NCI-H1436 treated with DMSO at 0.1 percent for 48 hours (cell line): ENCODE measurements at regions not wholly inside any gene's neighbourhood (a gene's known extent, or its start where the extent isn't known, plus 50 kb on each side); places are given as distances from the start of the nearest gene placed in this dataset.

Experiments
- DNase-seq: peaks from one replicate; lab custom pipeline; 2025; lab: John Stamatoyannopoulos, UW

DNA sequence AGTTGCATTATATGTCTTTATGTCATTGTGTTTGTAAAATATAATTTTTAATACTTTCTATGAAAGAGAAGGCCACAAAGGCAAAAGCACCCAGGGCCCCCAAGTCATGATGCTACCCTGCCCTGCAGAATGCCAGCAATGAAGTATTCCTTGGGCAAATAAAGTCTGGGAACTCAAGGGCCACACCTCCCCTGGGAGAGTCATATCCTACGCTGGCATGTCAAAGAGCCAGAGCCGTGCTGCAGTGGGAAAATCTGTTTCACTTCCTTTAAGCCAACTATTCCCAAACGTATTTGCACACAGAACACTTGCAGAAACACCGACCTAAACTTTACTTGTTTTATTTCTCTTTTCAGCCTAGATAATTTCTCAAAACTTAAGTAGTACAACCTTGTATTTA lies 98.4 kb upstream of the KAZN start:
- no peak for DNase-seq

DNA sequence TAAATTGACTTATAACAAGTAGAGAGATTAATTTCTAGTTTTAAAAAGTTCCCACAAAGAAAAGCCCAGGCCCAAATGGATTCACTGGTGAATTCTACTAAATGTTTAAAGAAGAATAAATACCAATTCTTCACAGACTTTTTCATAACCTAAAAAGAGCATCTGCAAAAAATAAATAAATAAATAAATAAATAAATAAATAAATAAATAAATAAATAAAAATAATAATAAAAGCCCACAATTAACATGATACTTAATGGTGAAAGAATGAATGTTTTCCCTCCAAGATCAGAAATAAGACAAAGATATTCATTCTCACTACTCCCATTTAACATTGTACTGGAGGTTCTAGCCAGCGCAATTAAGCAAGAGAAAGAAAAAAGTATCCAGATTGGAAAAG lies 97.6 kb upstream of the KAZN start:
- DNase-seq = no peak

DNA sequence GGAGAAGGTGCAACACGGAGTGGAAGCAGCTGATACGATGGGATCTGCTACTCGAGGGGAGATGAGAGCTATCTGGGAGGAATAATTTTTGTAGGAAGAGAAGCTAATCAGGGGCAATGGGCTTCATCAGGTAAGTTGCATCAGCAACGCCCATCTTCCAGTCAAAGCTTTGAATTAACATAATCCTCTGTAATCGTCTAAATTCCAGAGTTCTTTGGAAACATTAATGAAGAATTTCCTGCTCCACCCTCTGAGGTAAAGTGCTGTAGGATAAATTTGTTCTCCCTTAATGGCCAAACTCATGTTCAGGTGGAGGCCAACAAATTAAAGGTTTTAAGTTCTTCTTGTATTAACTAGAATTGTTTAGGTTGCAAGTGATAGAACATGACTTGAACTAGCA lies 94.0 kb upstream of the KAZN start:
- DNase-seq = no peak

DNA sequence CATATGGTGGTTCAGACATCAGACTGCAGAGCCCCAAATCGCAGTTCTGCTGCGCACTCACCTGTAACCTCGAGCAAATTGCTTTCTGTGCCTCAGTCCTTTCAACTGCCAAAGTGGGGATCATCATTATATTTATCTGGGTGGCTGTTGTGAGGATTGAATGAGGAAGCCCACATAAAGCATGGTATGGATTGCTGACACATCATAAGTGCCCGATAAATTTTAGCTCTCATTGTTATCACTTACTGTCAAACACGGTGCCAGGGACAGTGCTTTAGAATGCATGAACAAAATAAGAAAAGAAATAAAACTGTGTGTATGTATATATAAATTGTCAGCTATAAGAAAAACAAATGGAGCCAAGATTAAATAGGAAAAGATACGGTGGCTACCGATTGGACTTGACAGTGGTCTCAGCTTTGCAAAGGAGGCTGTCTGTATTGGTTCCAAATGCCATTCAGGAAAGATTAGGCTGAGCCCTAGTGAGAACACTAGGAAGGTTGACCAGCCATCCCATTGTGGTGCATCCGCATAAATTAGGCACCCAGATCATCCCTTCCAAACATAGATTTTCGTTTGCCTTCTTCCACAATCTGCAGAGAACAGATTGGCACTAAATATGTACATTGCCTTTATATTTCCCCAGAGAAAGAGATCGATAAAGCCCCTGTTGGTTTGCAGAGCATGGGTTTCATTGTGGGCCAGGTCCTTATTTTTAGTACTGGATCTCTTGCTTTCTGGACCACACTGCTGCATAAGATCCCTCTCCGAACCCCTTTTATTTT lies 91.8 kb upstream of the KAZN start:
- DNase-seq = no peak

DNA sequence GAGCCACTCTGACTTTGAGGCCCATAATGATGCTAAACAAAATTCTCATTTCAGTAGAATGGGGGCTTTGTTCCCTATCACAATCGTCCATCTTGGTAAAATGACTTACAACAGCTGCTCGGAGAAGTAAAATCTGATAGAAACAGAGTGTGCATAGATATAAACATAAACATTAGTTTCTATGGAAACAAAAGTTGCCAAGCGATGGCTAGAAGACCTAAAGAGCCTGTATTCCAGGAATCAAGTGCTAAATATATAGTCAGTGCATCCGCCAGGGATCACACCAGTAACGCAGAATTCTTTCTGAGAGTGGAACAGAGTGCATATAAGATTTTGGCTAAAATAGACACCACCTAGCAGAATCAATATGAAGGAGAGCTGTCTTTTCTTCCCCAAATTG lies 91.2 kb upstream of the KAZN start:
- DNase-seq = no peak

DNA sequence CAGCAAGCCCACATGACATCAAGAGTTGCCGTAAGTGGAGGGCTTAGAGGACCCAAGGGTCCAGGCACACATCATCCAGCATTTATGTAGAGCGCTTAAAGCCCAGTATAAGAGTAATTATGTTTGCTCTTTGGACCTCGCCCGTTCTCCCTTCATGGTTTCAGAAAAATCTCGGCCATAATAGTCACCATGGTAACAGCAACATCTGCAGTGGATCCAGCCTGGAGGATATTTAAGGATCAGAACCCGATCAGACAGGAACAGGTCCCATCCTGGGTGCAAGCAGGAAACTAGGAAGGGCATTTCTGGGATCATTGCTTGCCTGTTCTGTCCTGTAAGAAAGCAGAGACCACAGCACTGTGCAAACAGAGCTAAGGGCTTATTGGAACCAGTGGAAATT lies 89.9 kb upstream of the KAZN start:
- DNase-seq = no peak

DNA sequence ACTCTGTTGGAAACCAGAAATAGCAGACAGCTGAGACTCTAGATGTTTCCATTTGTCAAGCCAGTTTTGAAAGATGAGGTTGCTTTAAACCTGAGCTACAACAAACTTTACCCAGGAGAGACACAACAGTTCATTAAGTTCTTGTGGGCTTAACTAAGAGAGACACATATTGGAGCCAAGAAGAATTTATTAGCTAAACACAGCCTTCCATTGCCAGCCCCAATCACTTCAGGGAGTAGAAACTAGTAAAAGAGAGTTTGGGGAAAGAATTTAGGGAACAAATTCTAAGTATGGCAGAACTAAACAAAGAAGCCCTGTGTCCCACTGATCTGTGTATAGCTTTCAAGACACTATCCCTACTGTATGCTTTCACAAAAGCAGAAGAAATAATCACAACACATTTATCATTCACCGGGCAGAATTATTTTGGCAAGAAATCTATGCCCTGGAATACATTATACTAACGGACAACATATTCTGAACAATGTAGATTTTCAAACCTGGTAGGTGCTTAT lies 87.3 kb upstream of the KAZN start:
- DNase-seq = no peak

DNA sequence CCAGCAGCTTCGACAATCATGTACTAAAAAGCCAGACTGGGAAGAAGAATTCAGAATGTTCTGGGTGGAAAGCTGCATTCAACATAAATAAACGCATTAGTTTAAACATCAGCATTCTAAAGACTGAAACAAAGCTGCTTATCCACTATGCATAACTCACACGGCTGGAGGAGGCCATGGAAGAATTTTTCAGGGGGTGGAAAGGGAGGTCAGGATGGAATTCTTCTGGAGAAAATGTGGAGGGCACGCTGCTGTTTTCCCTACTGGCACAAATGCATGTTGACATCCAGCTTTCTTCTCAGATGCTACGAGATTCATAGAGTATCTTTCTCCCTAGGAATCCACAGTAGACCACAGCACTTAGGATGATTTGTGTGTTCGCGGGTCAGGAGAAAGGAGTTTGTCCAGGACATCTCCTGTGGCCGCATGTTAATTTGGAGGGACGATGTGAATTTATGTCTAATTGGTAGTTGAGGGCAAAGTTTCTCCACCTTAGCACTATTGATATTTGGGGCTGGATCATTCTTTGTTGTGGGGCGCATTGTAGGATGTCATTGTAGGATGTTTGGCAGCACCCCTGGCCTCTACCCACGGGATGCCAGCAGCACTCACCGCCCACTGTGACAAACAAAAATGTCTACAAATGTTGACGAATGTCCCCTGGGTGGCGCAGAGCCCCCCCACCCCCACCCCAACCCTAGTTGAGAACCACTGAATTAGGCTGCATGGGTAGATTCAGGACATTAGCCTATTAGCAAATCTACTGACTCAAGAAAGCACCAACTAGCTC lies 86.5 kb upstream of the KAZN start:
- no peak for DNase-seq

DNA sequence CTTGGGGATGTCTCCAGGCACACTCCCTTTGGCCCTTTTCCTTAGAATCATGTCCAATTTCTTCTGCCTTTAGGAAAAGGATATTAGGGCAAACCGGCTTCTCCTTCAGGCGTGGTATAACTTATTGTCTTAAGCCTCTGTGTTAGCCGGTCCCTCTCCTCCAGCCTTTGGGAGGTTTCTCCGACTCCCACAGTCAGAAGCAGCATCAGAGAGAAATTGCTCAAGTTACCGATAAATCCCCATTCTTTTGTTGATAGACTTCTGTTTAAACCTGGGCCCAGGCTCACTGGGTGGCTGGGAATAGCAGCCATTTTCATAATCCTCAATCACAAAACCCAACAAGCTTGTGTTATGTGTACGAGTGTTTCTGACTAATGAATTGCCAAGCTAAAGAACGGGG lies 85.4 kb upstream of the KAZN start:
- DNase-seq = no peak

DNA sequence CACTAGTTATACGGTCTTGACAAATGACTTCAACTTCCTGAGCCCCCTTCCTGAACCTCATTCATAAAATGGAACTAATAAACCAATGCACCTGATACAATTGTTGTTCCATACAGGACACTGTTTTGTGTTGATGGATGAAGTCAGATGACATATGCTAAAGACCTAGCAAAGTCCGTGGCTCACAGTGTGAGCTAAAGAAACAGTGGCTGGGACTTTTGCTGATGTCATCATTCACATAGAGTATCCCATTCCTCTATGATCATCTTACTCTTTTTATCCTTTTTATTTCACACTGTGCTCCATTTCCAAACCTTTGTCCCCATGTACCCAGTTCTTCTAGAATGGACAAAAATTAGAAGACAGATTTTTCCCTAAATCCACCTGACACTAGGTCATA lies 83.7 kb upstream of the KAZN start:
- DNase-seq = no peak

DNA sequence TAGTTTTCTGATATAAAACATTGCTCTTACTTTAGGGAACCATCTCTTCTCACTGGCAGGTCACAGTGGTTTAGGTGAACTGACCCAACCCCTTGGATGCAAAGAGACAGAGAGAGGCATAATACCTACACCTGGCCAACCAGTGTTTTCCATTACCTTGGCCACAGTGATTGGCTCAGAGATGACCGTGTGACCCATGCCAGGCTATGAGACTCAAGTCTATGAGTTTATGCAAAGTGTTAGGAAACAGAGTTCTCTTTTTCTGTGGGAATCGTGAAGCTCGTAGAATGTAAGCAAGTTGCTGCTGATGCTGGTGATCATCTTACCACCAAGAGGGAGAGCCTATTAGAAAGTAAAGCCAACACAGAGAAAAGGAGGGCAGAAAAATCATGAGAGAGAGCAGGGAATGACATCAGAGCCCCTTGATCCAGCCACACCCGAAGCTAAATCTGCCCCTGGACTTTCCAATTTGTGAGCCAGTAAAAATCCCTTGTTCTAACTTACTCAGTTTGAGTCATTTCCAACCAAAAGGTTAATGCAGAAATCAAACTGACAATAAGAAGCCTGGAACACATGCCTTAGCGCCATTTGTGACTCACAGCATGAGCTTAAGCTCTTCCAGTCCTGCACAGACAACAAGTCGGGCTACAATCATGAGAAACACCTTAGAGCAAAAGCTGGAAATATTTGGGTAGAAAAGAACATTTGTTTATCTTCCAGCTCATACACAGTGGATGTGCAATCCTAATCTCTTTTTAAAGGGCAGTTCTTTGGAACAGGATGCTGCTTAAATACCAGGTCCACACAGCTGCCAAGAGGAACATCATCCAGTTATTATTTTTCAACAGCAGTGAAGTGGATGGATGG lies 81.3 kb upstream of the KAZN start:
- no peak for DNase-seq

DNA sequence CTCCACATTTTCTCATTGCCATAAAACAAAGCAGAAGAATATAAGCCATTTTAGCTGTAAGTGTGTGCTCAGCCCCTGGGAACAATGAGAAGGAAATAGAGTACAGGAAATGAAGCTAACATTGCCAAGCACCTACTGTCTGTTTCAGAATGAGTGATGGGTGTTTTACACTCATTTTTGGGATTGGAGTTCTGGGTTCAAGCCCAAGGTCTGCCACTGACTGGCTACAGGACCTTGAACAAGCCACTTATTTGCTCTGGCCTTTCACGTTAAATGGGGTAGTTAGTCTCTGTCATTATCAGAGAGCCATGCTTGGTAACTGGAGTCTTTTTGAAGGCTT lies 80.7 kb upstream of the KAZN start:
- no peak for DNase-seq

DNA sequence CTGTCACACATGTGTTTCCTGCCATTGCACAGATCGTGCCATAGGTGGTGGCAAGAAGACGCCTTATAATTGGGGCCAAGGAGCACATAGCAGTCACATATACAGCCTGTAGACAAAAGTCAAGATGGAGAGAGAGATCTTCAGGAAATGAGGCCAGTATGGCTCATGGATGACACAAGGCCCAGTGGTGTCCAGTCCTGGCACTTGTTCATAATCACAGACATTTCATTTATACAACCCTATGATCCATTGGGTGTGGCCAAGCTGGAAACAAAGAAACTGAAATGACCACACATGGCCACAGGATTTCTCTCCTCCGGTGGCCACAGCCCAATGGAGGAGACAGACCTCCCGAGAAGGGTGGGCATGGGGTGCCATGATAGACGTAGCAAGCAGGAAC lies 78.5 kb upstream of the KAZN start:
- no peak for DNase-seq

DNA sequence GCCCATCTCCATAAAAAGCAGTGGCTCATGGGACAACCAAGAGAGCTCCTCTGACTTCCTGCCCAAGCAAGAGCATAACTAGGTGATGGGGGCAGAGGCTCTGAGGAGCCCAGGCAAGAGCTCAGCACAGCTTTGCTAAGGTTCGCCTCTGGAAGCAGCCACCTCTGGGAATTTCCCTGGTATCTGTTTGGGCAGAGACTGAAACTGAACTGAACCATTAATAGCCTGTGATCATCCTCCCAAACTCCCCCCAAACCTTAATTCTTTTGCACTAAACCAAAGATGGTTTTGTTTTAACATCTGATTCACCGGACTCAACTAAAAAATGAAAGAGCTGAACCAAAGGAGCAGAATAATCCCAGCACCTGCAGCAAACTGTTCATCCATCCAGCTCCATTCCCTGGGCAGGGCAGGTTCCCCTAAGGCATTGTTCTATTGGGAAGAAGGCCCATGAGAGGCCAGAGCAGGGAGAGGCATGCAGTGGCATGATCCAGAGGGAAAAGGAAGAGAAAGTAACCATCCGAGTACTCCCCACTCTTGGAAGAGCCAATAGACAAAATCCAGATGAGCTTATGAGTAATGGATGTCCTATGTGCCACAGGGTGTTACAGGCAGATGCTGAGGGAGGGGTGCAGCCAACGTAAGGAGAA lies 77.8 kb upstream of the KAZN start:
- DNase-seq = no peak

DNA sequence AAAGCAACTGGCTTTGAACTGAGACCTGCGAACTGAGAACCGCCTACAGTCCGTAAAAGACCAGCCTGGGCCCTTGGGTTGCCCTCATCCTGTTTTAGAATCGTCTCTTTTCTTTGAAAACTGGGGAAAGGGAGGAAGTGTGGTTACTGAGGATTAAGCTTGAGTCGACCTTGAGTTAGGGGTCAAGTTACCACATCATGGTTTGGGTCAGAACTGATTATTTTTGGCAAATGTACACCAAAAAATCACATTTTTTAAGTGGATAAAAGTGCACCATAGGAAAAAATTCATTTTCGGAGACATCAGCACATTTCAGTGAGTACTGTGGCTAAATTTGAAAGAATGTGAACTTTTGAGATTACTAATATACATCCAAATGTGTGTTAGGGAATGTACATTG lies 76.9 kb upstream of the KAZN start:
- no peak for DNase-seq

DNA sequence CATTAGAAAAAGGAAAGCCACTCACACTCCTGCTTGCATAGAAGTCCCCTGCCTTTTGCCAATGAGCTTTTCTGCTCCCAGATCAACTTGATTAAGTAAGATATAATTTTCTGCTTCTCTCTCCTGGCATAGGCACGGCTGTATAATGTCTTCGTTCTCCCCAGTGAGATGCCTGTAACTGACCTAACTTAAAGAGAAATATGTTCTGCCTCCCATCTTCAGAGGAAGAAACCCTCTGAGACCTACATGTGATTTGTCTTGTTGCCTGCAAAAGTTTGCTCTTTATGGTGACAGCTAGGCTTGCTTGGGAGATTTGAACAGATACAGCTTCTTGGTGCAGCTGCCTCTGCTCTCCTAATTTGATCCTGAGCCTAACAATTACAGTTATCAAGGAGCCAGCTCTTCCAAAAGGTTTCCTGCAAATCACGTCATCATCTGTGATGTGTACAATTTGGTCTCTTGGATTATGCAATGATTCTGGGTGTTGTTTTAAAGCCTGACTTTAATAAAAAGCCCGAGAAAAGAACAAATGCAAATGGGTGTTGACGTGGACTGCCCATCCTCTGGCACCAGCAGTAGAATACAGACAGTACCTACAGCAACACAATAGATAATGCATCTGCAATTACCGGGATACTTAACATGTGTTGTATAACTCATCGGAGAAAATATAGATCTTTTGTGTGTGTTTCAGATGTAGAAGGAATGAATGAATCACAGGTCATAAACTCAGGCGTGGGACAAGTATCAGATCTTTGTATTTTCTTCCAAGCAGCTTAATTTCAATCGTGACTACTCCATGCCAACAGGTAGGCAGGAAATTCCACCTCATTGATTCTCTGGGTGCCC lies 76.2 kb upstream of the KAZN start:
- DNase-seq = no peak

DNA sequence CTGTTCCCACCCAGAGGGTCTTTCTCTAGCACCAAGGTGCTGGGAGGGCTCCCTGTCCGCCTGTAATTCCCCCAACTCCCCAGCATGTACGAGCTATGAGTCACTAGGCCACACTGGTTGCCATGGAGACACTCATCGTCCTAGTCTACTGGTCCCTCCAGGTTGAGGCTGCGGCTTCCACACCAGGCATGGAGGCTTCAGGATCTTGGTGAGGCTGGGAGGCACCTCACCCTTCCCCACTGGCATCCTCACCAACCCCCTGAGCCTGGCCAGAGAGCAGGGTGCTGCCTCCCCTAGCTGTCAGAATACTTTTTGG lies 75.6 kb upstream of the KAZN start:
- DNase-seq = no peak

DNA sequence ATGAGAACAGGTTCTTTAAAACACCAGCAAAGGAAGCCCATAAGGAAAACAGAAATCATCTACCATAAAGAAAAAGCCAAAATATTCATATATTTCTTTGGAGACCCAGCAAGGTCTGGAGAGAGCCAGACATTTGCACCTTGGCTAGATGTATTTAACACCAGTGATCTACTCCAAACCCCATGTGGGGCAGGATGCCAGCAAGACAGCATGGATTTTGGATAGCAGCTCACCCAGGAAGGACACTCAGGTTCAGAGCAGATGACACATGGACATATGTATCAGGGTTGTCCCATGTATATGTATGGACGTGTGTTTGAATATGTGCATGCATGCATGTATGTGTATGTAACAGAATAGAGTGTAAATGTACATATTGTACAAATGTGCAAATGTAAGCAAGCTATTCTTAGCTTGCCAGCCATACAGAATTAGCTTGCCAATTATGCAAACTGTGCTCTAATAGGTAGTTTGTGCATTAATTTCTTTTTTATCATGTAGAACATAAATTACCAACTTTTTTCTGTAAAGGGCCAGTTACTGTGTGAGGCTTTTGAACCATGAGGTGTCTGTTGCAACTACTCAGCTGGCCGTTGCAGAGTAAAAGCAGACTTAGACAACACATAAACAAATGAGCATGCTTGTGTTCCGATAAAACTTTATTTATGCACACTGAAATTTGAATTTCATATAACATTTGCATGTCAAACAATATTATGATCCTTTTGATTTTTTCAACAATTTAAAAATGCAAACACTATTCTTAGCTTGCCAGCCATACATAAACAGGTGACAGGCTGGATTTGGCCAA lies 73.5 kb upstream of the KAZN start:
- DNase-seq = no peak

DNA sequence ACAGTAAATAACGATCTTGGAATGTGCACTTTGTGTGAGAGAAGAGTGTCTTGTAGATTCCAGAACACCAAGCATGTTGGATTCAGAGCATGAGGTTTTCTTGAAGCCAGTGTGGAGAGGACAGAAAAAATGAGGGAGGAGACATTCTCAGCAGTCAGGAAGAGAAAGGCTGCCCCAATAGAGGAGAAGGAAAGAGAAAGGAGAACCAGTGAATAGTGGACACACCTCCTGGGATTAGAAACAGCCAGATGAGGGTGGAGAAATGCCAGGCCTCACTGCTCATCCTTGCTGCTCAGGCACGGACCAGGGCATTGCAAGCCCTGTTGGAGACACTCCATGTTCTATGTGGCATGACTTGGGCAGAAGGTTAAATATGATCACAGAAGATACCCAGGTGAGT lies 69.0 kb upstream of the KAZN start:
- DNase-seq = no peak

DNA sequence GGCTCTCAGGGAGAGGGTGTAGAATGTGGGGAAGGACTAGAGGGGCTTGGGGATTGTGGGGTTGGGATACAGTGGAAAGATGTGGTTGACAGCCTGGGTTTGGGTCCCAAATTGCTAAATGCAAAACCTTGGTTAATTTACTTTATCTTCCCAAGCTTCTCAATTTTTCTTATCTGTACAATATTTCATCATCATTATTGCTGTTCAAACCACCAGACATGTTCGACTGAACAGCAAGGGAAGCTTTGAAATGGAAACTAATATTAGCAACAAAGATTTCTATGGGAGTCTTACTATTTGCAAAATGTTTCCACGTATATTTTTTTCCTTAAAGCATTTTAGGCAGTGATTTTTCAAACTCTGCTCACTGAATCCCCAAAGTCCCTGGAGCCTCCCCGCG lies 67.0 kb upstream of the KAZN start:
- no peak for DNase-seq
